Tibial nerve (tissue), 4 donors: ENCODE measurements at regions not wholly inside any gene's neighbourhood (a gene's known extent, or its start where the extent isn't known, plus 50 kb on each side); places are given as distances from the start of the nearest gene placed in this dataset.

ENCODE experiments used
- CTCF ChIP-seq, 5 experiments: fragments of 200-600 bp in 3 of 5; fragments of 450-650 bp in 2 of 5; sonication (generic) in 3 of 5; IDR thresholded peaks; one replicate each; pipeline ENCODE4 v1.5.1; 2016 to 2019; ENCODE audit warnings: antibody characterized with exemption in 5 of 5, mild to moderate bottlenecking in 3 of 5, moderate library complexity in 2 of 5
- EP300 ChIP-seq, 2 donors: sonication (generic); formaldehyde crosslinking; IDR thresholded peaks; one replicate each; pipeline ENCODE4 v1.6.1; 2017; ENCODE audit warnings: antibody characterized with exemption in 2 of 2, mild to moderate bottlenecking in 1 of 2
- POLR2A ChIP-seq, 2 donors: fragments of 450-650 bp; IDR thresholded peaks; one replicate each; pipeline ENCODE4 v1.6.1; 2017; ENCODE audit warnings: antibody characterized with exemption in 2 of 2, mild to moderate bottlenecking in 2 of 2, moderate library complexity in 2 of 2

DNA sequence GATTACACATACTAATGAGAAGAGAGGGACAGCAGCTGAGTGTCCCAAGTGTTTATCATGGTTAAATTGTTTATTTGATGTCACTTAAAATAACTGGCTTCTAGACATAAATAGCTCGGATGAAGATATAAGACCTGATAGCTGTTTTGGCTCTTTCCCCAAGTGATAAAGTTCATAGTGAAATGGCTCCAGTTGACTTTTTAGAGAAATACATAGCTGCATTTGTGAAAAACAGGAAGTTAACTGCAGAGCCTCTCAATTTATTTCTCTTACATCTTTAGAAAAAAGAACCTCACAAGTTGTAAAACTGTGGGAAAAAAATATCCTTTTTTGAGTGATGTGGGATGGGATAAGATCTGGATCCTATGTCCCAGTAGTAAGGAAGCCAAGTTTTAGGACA lies 332.9 kb upstream of the RASGRP1 start:
- TF ChIP-seq EP300 (IDR thresholded peaks at IDR 0.05), result no peak
- no peak for TF ChIP-seq CTCF (IDR thresholded peaks at IDR 0.05)
- no peak for TF ChIP-seq POLR2A (IDR thresholded peaks at IDR 0.05)
